ENCODE measurements at regions not wholly inside any gene's neighbourhood (a gene's known extent, or its start where the extent isn't known, plus 50 kb on each side); places are given as distances from the start of the nearest gene placed in this dataset.

DNA sequence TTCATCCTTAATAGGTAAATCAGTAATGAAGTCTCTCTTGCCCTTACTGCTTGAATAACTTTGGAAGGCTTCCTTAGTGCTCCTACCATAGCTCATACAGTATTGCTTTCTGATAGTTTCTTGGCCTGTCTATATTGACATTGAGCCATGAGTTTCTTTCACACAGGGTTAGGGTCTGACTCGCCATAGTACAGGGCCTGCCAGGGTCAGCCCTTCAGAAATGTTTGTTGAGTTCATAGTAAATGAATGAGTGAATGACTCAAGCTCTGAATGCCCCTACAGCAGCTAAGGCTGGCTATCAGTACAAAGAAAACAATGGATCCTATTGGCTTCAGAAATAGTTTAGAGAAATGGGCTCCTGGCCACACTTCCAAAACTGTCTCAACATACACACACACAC, 65.0 kb upstream of the LRATD1 start:
- TF ChIP-seq POLR2A (IDR thresholded peaks at IDR 0.05) (no peak), CTCF (IDR thresholded peaks at IDR 0.05) (no peak), EP300 (IDR thresholded peaks at IDR 0.05) (no peak)

Measured in tibial nerve (tissue), 4 donors.